Esophagus (tissue), 2 donors: ENCODE measurements at regions not wholly inside any gene's neighbourhood (a gene's known extent, or its start where the extent isn't known, plus 50 kb on each side); places are given as distances from the start of the nearest gene placed in this dataset.

Source experiments
- H3K27ac ChIP-seq, 2 donors: one replicate each; pipeline ENCODE4 v1.5.1; 2013; ENCODE audit warnings: low read depth in 2 of 2, mild to moderate bottlenecking in 2 of 2, inconsistent platforms in 1 of 2, low read length in 1 of 2, moderate library complexity in 1 of 2
- H3K27me3 ChIP-seq, 2 donors: one replicate each; pipeline ENCODE4 v1.6.1; 2013; ENCODE audit warnings: low read length in 2 of 2, control low read depth in 1 of 2, mild to moderate bottlenecking in 1 of 2; ENCODE audit not compliant: insufficient read depth in 2 of 2, control insufficient read depth in 1 of 2
- H3K36me3 ChIP-seq, 2 donors: one replicate each; pipeline ENCODE4 v1.6.1; 2013; ENCODE audit warnings: low read length in 1 of 2; ENCODE audit not compliant: control insufficient read depth in 2 of 2, insufficient read depth in 2 of 2
- H3K4me1 ChIP-seq, 2 donors: one replicate each; pipeline ENCODE4 v1.6.1; 2013; ENCODE audit warnings: low read length in 1 of 2; ENCODE audit not compliant: control insufficient read depth in 2 of 2, insufficient read depth in 2 of 2
- H3K4me3 ChIP-seq, 2 donors: one replicate each; pipeline ENCODE4 v1.5.1; 2013; ENCODE audit warnings: low read length in 2 of 2, mild to moderate bottlenecking in 2 of 2, low read depth in 1 of 2, moderate library complexity in 1 of 2
- H3K9me3 ChIP-seq, 2 donors: one replicate each; pipeline ENCODE4 v1.6.1; 2013; ENCODE audit warnings: mild to moderate bottlenecking in 2 of 2, low read depth in 1 of 2, low read length in 1 of 2, moderate library complexity in 1 of 2; ENCODE audit not compliant: control insufficient read depth in 2 of 2, insufficient read depth in 1 of 2
- WGBS, 2 donors: extraction: QIAGEN DNeasy Blood & Tissue Kit; methylation state at CpG; one replicate each; pipeline ENCODE4 v1.1.7; 2013; 5-methylcytosine and 5-hydroxymethylcytosine counted together
- donor health status: healthy with polysubstance abuse.
- donor health status: Bipolar disorder and iron deficiency.

DNA sequence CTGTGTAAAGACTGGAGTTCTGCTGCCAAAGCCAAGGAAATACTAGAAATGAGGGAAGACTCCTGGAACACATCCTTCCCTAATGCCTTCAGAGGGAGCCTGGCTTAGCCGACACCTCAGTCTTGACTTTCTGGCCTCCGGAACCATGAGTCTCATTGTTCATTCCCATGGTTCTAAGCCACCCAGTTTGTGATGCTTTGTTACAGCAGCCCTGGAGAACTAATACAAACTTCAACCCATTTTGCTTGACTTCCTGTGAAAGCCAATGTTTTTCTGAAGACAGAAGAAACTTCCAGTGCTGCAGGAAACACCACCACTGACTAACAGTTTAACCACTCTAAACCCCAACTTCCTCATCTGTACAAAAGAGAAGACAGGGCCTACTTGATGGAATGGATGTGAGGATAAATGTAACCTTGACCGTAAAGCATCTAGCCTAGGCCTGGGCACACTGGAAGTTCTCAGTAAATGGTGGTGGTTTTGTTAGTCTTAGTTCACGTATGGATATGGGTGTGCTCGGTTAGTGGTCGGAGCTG is 85.9 kb upstream of the RFX8 start:
- Histone ChIP-seq H3K27me3 (no peaks in the 10 kb centered on the region), H3K4me3 (no peak overlapping the region), H3K4me1 (peaks cover 0 to 3% of the 10 kb centered on the region in 2 donors), H3K27ac (no peak overlapping the region), H3K9me3 (peaks cover 2 to 4% of the 10 kb centered on the region in 2 donors), H3K36me3 (no peaks in the 10 kb centered on the region)
- WGBS, 2 donors, result 94 to 96% methylated on average over 6 of the region's 6 CpGs

DNA sequence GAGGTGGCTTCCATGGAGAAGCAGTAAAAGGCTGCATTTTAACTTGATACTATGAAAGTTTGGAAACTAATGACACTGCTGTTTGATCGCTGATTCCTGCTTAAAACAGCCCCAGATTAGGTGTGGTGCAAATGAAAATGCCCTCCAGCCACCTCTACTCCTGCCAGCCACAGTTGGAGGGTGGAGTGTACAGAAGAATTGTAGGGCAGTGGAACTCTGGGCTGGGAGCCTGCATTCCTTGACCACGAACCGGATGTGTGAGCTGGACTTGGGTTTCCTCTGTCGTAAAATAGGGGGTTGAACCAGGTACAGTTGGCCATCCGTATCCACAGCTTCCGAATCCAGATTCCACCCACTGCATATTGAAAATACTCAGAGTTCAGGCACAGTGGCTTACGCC is 84.6 kb upstream of the RFX8 start:
- H3K27me3 ChIP-seq, result no peaks in the 10 kb centered on the region
- WGBS, 2 donors, result 47 to 58% methylated on average over 7 of the region's 7 CpGs
- peaks cover 0 to 3% of the 10 kb centered on the region in 2 donors for H3K4me1 ChIP-seq
- H3K36me3 ChIP-seq, result no peaks in the 10 kb centered on the region
- no peak overlapping the region for H3K4me3 ChIP-seq
- peaks cover 2 to 4% of the 10 kb centered on the region in 2 donors for H3K9me3 ChIP-seq
- peak overlapping the region; percentile 40 to 62 for H3K27ac ChIP-seq

DNA sequence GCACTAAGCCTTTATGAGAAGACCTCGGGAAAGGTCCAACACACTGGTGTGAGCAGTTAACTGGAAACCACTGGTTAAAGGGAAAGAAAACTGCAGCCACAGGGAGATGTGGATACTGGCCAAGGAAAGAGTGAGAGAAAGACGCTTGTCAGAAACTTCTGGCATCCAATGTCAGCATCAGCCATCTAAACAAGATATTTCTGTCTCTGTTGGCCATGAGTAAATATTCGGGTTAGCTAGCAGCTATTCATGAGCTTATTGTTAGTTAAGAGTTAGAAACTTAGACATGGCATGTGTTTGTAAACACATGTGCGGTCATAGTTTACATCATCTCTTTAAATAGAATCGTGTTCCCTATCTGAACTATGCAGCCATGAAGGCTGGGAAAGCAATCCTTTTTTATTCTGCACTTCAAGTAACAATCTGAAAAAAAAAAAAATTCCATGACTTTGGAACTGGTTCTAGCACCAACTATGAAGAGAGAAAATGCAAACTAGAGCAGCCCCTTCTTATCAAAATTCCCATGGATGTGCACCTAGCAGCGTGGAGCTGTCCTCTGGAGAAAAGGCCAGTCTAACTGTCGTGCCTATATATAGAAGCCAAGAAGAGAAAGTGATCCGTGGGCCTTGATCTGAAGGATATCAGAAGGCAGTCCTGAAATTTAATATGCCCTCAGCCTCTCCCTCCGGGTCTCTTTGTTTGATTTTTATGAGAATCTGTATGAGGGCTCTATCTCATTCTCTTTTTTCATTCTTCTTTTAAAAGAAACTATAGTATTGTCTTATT is 84.0 kb upstream of the RFX8 start:
- H3K4me1 ChIP-seq, result peaks cover 0 to 3% of the 10 kb centered on the region in 2 donors
- H3K27ac ChIP-seq, result peak overlapping the region in 1 of 2 donors; percentile 15
- 42 to 52% methylated on average over 9 of the region's 9 CpGs for WGBS, 2 donors

DNA sequence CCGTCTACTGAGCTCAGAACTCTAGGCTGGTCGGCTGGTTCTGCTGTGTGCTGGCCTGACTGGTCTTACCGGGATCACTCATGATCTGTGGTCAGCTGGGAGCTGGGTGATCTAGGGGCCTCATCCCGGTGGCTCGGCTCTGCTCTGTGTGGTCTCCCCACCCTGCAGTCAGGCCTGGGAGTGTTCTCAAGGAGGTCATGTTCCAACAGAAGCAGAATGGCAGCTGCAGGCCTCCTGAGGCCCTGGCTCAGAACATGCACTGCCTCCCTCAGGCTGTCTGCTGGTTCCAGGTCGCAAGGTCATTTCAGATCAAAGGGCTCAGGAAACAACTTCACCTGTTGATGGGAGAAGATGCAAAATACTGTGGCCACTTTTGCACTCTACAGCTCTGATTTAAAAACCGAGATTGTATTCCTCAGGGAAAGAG is 81.1 kb upstream of the RFX8 start:
- no peak overlapping the region for H3K4me3 ChIP-seq
- peaks cover 0 to 3% of the 10 kb centered on the region in 2 donors for H3K4me1 ChIP-seq
- no peaks in the 10 kb centered on the region for H3K27me3 ChIP-seq
- WGBS, 2 donors, result 77 to 81% methylated on average over 7 of the region's 7 CpGs
- H3K36me3 ChIP-seq, result no peaks in the 10 kb centered on the region
- no peak overlapping the region for H3K27ac ChIP-seq
- peaks cover 2 to 4% of the 10 kb centered on the region in 2 donors for H3K9me3 ChIP-seq

More for the DNA sequence above, 84.0 kb upstream of the RFX8 start:
- no peak overlapping the region for H3K4me3 ChIP-seq
- H3K9me3 ChIP-seq, result peaks cover 2 to 4% of the 10 kb centered on the region in 2 donors
- no peaks in the 10 kb centered on the region for H3K27me3 ChIP-seq
- H3K36me3 ChIP-seq, result no peaks in the 10 kb centered on the region

DNA sequence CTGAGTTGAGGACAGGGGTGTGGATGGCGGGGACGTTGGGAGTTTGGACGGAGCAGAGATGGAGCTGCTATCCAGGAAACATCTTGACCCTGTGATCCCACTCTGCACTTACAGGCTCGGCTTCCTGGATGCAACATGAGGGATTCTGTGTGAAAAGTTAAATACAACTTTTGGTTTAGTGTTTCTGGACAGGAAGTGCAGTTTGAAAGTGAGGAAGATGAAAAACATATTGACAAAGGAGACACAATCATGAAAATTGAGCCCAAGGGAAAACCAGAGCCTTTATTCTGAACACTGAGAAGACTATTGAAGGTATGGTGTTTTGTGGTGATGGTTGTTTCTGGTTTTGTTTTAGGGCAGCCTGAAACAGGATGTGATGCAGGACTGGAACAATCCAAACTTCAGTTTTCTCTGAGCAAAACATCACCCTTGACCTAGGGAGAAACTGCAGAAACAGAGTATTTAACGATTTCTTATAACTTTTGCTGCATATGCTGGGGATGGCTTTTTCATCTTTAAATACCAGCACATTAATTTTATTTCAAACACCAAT is 76.5 kb upstream of the RFX8 start:
- no peaks in the 10 kb centered on the region for H3K36me3 ChIP-seq
- WGBS, 2 donors, result 61 to 68% methylated on average over 5 of the region's 5 CpGs
- H3K27ac ChIP-seq, result no peak overlapping the region

DNA sequence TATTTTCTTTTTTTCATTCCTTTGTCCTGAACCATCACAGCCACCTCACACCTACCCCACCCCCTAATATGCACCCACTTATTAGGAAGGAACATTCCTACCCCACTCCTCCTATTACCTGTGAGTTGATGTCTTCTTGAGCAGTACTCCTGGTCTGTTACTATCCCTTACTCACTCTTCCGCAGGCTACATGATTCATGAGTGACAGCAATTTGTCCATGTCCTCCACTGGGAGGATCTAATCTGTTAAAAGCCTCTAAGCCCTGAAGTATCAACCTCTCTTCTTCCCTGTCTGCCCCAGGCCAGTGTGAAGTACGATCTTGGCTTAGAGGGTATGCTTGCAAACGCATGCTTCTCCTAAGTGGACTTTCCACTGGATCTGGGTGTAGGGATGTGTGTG is 75.6 kb upstream of the RFX8 start:
- 97 to 99% methylated on average over 3 of the region's 3 CpGs for WGBS, 2 donors
- H3K36me3 ChIP-seq, result no peaks in the 10 kb centered on the region
- no peaks in the 10 kb centered on the region for H3K4me1 ChIP-seq
- H3K27ac ChIP-seq, result no peak overlapping the region
- H3K4me3 ChIP-seq, result no peak overlapping the region
- no peaks in the 10 kb centered on the region for H3K27me3 ChIP-seq
- no peaks in the 10 kb centered on the region for H3K9me3 ChIP-seq

More for the DNA sequence above, 76.5 kb upstream of the RFX8 start:
- Histone ChIP-seq H3K4me3 (no peak overlapping the region), H3K9me3 (no peaks in the 10 kb centered on the region), H3K27me3 (no peaks in the 10 kb centered on the region), H3K4me1 (no peaks in the 10 kb centered on the region)

DNA sequence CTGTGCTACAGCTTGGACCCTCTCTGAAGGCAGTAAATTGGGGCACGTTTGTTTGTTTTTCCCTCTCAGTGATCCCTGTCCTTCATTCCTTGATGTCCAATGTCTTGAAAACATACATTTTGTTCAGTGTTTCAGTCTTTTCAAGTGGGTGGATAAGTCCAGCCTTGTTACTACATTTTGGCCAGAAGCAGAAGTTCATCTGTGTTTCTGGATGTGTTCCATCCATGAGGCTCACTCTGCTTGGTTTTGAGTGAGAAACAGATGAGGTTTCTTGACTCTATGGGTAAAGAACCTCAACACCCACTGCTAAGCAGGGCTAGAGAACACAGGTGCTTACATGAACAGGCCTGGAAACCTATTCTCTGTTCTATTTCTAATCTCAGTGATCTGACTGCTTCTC is 74.5 kb upstream of the RFX8 start:
- H3K4me3 ChIP-seq, result no peak overlapping the region
- WGBS, 2 donors, result 68 to 83% methylated on average over 1 of the region's 1 CpG
- no peak overlapping the region for H3K27ac ChIP-seq
- H3K27me3 ChIP-seq, result no peaks in the 10 kb centered on the region
- H3K9me3 ChIP-seq, result no peaks in the 10 kb centered on the region
- H3K4me1 ChIP-seq, result no peaks in the 10 kb centered on the region
- H3K36me3 ChIP-seq, result no peaks in the 10 kb centered on the region

DNA sequence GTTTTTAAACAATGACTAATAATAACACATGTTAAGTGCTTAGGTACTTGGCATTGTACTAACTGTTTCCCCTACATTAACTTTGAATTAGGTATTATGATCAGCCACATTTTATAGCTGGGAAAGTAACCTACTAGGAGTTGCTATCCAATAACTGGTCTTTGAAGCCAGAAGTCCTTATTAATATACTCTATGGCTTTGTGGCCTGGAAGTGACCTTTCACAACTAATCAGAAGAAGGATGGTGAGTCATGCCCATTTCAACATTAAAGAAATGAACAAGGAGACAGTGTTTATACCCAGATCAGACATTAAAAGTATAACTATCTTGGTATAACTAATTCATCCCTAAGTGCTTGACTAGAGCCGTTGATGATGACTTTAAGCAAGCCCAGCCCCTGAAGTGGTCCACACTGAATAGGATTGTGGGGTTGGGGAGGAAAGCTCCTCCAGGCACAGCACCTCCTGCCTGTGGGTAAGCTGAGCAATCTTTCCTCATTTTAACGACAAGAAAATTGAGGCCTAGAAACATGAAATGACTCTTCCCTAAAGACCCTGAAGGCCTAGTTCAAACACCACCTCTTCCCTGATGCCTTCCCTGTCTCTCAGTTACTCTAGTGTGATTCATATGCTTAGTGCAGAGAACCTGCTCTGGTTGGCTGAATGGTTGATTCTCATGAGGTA is 71.6 kb upstream of the RFX8 start:
- Histone ChIP-seq H3K36me3 (no peaks in the 10 kb centered on the region), H3K4me1 (no peaks in the 10 kb centered on the region), H3K27ac (no peak overlapping the region), H3K9me3 (no peaks in the 10 kb centered on the region), H3K27me3 (no peaks in the 10 kb centered on the region), H3K4me3 (no peak overlapping the region)
- 65 to 78% methylated on average over 2 of the region's 2 CpGs for whole genome bisulfite sequencing, 2 donors

DNA sequence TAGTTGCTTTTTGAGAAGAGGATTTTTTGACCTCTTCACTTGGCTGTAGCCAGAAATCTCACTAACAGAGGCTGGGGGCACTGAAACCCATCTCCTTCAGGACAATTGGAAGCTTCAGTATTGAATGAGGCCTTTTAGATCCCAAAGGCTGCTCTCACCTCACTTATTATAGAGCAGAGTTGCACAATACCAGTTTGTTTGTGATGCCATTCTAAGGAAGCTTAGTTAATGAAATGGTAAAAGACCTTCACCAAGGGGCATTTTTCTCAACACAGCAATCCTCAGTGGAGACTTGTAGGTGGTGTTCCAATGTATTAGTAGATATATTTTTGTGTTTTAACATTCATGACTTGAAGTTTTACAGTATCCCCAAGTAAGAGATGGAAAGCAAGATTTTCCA is 71.0 kb upstream of the RFX8 start:
- Histone ChIP-seq H3K4me1 (no peaks in the 10 kb centered on the region), H3K27ac (no peak overlapping the region), H3K9me3 (no peaks in the 10 kb centered on the region), H3K4me3 (no peak overlapping the region), H3K27me3 (no peaks in the 10 kb centered on the region), H3K36me3 (no peaks in the 10 kb centered on the region)
